Esophagus muscularis mucosa (tissue), 4 donors: ENCODE measurements at regions not wholly inside any gene's neighbourhood (a gene's known extent, or its start where the extent isn't known, plus 50 kb on each side); places are given as distances from the start of the nearest gene placed in this dataset.

Experiments
- CTCF ChIP-seq, 3 experiments: fragments of 200-600 bp in 2 of 3; fragments of 450-650 bp in 1 of 3; sonication (generic) in 2 of 3; IDR thresholded peaks; one replicate each; pipeline ENCODE4 v1.5.1; 2017 to 2019; ENCODE audit warnings: antibody characterized with exemption in 3 of 3, mild to moderate bottlenecking in 2 of 3, moderate library complexity in 1 of 3
- EP300 ChIP-seq: sonication (generic); formaldehyde crosslinking; IDR thresholded peaks from one replicate; pipeline ENCODE4 v1.6.1; 2017; ENCODE audit warnings: antibody characterized with exemption
- POLR2AphosphoS5 ChIP-seq, 2 donors: sonication (generic); formaldehyde crosslinking; IDR thresholded peaks; one replicate each; pipeline ENCODE4 v1.6.1; 2017; ENCODE audit warnings: antibody characterized with exemption in 2 of 2

- TF ChIP-seq POLR2AphosphoS5 (IDR thresholded peaks at IDR 0.05) (no peak), CTCF (IDR thresholded peaks at IDR 0.05) (no peak), EP300 (no peak)
Observed at GRCh38 chrX:150184491-150184890, 178.6 kb upstream of the MAMLD1 start.
